Inflammatory macrophage (primary cell): ENCODE measurements at regions not wholly inside any gene's neighbourhood (a gene's known extent, or its start where the extent isn't known, plus 50 kb on each side); places are given as distances from the start of the nearest gene placed in this dataset.

Experiments used
- DNase-seq, 2 donors: peaks; one replicate each; pipeline ENCODE4 v3.0.0-alpha.2; 2020 to 2022

DNA sequence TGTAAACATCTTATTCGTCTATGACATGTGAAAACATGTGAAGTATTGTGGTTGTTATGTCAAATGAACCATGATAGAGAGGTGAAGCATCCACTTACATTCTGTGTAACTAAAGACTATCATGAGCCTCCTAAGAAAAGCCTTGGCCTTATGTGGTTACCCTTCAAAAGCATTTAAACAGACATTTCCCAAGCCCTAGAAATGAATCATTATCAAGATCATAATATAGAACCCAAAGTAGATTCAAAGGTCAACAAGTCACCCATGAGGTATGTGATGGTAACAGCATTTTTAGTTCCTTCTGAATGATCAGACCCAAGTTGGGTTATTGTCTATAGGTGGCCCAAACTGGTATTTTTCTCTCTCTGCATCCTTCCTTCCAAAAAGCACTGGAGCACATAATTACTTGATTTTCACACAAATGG lies 408.0 kb downstream of the TBL1XR1 start:
- no peak for DNase-seq

DNA sequence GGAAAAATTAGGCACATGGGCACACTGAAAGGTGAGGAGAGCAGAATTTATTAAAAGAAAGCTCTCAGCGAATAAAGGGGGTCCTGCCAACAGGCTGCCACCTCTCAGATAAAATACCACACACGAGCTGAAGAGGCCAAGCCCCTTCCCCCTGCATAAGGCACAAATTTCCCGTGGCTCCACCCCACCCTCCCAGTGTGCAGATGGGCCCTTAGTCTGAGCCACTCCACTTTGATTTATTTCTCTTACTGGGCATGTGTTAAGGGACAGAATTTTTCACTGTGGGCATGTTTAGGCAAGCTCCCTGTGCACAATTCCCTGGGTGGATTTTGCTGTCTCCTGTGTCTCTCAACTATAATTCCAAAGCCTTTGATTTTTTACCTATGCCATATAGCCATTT lies 409.8 kb downstream of the TBL1XR1 start:
- DNase-seq = no peak

DNA sequence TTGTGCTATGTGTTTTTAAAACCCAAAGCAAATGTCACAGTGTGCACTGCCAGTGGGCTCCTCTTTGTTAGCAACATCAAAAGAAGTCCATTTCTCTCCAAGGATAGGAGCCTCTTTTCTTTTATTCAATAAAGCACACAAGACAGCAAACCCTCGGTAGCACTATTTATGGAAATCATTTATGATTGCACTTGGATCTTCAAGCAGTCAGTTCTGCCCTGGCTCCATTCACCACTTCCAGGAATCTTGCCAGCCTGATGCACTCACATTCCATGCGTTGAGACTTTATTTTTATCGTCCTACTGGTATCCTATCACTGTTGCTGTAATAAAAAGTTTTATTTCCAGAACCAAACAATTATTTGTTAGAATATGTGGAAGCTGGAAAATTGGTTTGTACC lies 412.1 kb downstream of the TBL1XR1 start:
- DNase-seq = no peak

DNA sequence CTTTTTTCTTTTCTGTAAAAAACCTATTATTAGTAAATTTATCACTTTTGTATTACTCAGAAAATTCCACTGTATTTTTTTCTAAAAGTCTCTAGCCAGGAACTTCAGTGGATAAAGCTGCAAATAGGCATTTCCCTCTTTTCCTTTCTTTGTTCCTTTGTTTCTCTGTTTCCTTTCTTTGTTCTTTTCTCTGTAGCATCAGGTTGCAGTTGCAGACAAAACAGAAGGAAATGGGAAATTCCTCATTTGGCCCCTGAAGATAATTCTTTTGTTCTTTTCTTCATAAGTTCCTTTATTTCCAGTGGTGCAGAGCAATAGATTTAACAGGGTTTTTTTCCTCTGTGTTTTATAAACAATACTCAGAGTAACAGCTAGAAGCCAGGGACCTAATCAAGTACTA lies 416.5 kb downstream of the TBL1XR1 start:
- DNase-seq = no peak

DNA sequence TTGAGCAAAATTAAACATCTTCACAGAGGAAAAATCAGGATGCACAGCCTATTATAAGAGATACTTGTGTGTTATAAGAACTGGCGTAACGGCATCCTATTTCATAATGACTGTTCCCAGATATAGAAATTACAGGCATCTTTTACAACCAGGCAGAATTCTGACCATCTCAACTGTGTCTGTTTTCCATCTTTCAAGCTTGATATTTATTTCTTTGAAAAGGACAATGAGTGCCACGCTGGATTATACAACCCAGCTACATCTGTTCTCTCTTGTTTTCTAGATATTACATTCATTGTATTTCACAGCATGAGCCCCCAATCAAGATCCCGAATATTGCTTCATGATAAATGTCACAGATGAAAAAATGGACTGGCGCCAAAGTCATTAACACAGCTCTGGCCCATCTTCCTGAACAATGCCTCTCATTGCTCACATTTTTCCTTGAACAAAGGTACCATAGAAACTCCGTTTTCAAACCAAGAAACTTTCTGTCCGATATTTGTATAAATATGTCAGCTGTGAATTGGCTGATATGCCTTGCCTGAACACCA lies 420.6 kb downstream of the TBL1XR1 start:
- DNase-seq = no peak

DNA sequence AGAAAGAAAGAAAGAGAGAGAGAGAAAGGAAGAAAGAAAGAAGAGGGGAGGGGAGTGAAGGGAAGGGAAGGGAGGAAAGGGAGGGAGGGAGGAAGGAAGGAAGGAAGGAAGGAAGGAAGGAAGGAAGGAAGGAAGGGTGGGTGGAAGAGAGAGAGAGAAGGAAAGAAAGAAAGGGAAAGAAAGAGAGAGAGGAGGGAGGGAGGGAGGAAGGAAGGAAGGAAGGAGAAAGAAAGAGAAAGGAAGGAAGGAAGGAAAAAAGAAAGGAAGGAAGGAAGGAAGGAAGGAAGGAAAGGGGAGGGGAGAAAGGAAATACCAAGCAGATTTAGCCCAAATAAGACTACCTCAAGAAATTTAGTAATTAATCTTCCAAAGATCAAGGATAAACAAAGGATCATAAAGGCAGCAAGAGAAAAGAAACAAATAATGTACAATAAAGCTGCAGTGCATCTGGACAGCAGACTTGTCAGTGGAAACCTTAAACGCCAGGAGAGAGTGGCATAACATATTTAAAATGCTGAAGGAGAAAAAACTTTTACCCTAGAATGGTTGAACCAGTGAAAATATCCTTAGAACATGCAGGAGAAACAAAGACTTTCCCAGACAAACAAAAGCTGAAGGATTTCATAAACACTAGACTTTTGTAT lies 427.6 kb downstream of the TBL1XR1 start:
- no peak for DNase-seq

DNA sequence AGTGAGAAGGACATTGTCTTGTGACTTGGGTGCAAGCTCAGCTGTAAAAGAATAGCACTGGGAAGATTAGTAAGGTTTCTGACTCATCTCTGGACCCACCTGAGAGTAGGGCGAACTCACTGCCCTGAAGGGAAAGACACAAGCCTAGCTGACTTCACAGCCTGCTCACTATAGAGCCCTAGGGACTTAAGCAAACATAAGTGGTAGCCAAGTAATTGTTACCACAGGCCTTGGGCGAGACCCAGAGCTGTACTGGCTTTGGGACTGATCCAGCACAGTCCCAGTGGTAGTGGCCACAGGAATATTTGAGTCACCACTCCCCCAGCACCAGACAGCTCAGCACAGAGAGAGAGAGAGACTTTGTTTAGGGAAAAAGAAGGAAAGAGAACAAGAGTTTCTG lies 429.9 kb downstream of the TBL1XR1 start:
- DNase-seq = no peak

DNA sequence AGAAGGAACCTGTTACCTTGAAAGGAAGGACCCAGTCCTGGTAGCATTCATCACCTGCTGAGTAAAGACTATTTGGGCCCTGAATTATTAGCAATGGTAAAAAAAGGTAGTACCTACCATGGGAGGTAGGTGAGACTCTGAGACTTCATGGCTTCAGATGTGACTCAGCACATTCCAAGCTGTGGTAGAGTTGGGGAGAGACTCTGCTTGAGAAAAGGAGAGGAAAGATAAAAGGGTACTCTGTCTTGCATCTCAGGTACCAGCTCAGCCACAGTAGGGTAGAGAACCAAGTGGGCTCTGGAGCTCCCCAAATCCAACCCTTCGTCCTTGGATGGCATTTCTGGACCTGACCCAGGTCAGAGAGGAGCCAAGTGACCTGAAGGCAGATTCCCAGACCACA lies 430.4 kb downstream of the TBL1XR1 start:
- no peak for DNase-seq

DNA sequence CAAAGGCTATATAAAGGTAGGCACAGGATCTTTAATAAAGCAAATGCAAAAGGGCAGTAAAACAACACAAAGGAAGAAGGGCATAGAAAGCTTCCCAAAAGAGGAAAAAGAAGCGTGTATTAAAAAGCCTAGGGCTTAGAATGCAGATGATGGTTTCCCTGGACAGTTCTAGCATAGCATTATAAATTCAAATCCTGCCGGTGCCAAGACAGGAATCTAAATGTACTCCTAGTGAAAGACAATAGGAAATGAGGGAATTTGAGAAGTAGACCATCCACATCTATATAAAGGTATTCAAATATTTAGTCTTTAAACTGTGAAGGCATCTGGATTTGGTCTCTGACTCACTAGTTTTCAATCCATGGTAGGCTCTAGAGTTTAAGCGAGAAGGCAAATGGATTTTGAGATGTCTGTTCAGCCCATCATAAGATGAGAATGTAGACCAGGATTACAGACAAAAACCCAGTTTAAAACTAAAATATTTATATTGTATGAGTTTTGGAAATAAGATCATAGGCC lies 431.8 kb downstream of the TBL1XR1 start:
- no peak for DNase-seq

DNA sequence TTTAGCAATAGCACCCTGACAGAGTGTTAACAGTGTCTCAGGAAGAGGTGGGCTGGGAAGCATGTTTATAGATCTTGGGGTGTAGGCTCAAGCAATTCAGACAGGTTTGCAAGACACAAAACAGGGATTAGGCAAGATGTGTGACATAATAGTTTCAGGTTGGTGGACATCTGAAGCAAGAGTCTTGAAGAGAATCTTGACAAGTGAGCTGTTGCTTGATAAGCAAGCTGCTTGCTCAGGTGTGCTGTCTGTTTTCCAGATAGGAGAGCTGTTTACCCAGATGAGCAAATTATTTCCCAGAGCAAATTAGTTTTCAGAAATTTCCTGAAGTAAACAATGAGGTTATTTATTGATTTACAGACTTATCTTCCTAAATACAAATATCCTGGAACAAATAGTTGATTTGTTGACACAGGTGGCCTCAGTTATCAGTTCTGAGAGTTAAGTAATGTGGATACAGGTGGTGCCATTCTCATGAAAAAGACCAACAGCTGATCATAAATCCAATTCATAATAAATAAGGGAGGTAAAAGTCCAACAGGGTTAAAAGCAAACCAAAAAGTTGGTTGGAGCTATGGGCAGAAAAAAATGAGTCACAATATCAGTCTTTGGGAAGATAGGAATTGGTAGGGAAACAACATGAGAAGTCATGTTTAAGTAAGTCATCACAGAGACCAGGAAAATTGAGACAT lies 437.3 kb downstream of the TBL1XR1 start:
- DNase-seq = no peak

DNA sequence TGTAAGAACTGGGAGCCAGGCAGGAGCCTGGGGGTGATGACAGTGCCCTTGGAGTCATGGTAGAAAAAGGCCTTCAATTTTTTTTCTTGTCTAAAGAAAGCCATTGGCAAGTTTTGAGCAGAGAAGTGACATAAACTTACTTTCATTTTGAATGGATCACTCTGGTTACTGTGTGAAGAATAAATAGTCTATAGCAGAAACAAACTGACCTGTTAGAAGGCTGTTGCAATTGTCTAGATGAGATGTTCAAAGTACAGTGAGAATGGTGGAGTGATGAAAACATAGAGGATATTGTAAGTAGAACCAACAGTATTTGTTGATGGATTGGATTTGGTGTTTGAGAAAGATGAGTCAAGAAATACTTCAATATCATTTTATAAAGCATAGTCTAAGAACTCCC lies 439.9 kb downstream of the TBL1XR1 start:
- DNase-seq = no peak

DNA sequence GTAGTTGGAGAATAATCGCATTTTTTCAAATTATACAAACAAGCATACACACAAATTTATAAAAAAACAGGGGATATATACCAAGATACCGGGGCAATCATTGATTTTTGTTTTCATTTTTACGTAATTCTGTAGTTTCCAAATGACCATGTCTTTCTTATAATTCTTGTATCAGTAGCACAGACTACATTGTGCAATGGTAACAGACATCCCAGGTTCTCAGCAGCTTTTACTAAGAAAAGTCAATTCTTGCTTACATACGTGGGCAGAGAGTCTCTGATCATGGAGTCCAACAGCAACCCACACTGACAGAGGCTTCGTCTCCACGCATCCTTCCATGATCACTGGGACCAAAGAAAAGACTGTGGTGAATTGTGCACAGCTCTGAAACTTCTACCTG lies 441.3 kb downstream of the TBL1XR1 start:
- DNase-seq = no peak

DNA sequence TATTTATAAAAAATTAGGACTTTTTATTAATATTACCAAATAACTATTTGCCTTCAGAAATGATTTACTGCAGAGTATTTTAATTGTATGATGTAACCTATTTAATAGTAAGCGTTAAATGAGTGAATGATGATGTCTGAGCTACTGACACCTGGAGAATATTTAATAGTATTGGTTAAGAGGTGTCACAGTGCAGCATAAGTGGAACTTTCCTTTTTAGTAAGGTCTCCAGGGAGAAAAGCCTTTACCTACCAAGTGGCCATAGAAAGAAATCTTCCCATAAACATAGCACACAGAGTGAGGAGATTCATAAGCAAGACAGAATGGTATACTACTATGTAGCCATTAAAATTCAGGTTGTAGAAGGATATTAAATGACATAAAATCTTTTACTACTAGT lies 441.7 kb downstream of the TBL1XR1 start:
- DNase-seq = no peak

DNA sequence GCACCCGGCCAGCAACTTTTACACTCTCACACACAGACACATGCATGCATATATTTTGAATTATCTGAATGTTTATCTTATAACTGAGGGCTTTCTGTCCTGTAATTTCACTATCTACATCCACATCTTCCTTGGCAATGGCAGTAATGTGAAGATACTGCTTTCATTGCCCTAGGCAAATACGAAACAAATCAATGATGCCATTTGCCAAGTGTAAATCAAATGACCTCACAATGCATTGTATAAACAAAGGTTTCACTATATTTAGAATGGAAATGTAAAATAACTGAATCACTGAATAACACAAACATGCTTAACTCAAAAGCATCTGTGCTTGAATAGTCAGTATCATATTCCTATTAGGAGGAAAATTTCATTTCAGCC lies 455.6 kb downstream of the TBL1XR1 start:
- DNase-seq = no peak

DNA sequence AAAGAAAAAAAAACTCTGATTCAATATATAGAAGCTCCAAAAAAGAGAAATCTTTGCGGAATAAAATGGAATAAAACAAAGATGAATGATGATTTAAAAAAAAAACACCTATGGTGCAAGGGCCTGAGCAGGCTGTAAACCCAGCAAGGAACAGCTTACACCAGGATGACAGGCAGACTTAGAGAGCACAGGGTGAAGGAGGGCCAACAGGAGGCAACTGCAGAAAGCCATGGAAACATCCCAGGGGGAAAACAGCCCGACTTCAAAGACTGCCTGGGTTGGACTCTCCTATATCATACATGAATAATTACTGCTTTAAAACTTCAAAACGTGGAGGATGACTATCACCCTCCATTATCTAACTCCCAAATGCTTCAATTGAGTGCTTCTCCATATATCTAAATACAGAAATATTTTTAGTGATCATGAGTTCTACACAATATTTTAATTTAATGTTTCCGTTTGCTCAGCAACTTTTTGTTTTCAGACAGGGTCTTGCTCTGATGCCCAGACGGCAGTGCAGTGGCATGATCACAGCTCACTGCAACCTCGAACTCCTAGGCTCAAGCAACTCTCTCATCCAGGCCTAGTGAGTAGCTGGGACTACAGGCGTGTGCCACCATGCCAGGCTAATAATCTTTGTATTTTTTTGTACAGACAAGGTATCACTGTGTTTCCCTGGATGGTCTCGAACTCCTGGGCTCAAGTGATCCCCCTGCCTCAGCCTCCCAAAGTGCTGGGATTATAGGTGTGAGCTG lies 456.2 kb downstream of the TBL1XR1 start:
- no peak for DNase-seq

DNA sequence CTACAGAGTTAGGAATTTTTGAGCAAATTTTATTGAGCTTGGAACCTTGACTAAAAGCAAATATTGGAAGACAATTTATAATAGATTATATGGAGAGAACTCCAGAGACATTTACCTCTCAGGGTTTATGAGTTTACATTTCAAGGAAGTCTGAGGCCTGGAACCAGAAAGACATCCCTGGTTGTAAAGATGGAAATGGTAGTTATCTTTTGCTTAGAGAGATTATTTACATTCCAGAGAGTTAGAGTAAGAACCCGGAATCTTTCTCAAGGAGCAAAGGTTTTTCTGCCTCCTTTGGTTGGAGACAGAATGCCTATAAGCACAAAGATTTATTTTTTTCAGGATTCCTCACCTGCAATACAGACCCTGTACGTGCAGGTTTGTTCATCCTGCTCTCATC lies 458.1 kb downstream of the TBL1XR1 start:
- DNase-seq = no peak

DNA sequence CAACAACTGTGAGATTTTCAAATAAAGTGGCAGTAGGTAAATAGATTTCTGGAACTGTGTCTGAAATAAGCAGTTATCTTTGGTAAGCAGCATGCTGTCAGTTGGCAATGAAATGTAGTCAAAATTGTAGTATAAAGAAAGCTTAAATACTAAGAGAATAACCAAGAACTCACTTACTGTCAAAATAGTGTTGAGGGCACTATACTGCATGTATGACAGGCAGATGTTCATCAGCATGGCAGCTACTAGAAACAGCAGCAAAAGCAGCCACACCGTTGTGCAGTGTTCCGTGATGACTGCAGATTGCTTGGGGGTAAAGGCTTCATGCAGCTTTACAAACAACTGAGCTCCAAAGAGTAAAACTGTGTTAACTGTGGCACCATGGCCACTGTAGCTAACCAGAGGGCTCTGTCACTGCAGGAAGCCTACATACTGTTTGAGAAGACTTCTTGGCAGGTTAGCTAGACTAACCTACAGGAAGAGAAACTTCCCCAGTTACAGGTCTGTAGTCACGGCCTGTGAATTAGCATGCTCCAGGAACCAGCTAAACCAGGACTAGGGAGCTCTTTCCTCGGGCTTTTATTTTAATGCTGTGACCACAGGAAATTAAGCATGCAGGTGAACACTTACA lies 459.7 kb downstream of the TBL1XR1 start:
- DNase-seq = no peak

DNA sequence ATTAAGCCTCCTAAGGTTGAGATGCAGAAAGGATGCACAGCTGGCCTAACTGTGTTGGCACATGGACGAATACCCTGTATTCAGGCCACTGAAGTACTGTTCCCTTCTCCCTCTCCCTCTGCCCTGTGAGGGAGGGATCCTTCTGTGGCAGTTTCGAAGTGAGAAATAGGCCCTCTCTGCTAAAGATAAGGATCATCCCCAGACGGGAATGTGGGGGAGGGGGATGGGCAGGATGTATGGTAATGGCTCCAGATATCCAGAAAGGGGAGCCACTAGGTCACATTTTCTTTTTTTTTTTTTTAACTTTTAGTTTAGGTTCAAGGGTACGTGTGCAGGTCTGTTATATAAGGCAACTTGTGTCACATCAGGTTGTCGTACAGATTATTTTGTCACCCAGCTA lies 463.1 kb downstream of the TBL1XR1 start:
- DNase-seq = no peak

DNA sequence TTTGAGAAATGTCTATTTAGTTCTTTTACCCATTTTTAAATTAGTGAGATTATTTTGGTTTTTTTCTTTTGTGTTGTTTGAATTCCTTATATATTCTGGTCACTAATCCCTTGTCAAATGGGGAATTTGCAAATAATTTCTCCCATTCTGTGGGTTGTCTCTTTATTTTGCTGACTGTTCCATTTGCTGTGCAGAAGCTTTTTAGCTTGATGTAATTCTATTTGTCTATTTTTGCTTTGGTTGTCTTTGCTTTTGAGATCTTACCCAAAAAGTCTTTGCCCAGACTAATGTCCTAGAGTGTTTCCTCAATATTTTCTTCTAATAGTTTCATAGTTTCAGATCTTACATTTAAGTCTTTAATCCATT lies 472.9 kb downstream of the TBL1XR1 start:
- no peak for DNase-seq

DNA sequence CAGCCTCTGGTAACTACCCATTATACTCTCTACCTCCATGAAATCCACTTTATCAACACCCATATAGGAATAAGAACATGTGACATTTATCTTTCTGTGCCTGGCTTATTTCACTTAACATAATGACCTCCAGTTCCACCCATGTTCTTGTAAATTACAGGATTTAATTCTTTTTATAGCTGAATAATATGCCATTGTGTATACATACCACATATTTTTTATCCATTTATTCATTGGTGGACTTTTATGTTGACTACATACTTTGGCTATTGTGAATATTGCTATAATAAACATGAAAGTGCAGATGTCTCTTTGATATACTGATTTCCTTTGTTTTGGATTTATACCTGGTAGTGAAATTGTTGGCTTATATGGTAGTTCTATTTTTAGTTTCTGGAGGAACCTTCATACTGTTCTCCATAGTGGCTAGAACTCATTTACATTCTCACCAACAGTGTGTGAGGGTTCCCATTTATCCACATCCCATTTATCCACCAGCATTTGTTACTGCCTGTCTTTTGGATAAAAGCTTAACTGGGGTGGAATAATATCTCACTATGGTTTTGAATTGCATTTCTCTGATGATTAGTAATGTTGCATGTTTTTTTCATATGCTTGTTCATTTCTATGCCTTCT lies 473.4 kb downstream of the TBL1XR1 start:
- no peak for DNase-seq

DNA sequence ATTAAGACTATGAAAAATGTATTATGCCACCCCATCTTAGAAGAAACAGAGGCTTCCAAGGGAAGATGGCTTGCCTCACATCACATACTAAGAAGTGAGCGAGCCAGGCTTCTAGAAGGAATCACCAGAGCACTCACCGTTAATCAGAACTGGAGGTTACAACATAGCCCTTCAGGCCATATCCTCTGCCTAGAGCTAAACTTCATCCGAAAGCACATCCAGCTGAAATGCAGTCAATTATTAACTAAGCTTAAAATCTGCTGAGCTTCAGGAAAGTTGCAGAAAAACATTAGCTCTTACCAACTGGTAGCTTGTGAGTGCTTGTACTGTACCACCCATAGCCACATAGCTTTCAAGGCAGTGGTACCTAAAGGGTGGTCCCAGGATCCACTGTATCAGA lies 483.2 kb downstream of the TBL1XR1 start:
- DNase-seq = no peak

DNA sequence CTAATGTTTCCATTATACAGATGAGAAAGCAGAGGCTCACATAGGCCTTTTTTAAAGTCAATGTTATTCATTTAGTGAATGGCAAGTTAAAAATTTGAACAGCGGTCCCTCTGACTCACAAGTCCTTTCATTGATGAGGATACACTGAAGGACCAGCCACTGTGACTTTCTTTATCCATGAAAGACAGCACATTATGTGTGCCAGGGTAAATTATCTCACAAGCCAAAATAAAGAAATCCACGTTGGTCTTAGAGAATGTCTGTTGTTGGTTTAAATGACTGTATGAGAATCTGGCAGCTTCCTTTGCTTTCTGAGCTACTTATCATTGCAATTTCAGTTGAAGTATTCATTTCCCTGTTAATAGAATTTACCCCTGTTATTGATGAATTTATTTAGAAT lies 485.1 kb downstream of the TBL1XR1 start:
- DNase-seq = no peak

DNA sequence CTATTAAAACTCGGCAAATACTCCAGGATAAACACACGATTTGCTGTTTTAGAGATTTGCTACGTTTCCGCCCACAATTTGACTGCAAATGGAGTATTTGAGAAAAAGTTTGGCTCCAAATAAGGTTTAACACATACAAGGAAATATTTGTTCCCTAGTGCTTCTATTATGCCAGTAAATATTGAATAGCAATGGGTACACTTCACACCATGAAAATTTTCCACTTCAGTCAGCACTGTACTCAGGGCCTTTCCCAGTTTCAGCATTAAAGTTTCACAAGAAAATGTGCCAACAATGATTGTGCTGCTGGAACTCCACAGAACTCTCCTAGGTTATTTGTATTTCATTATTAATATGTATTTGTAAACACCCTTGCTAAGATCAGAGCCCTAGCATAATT lies 498.0 kb downstream of the TBL1XR1 start:
- no peak for DNase-seq
